ENCODE measurements at regions not wholly inside any gene's neighbourhood (a gene's known extent, or its start where the extent isn't known, plus 50 kb on each side); places are given as distances from the start of the nearest gene placed in this dataset.

- in situ Hi-C loops (cut with HindIII; ENCODE audit: low sequenced_read_pairs), result no loop called here
- DNase-seq (ENCODE audit: low read depth, low spot score), result no peak
- no peak overlapping the region for H3K4me3 ChIP-seq (ENCODE audit: low read depth, low read length)
- no peak for TF ChIP-seq CTCF (IDR thresholded peaks at IDR 0.05; ENCODE audit: low read depth, low read length)
These were observed 95.8 kb downstream of the BDNF start for GRCh38 chr11:27604416-27604815.

GRCh38 chr11:27603376-27603990, 96.8 kb downstream of the BDNF start:
- DNase-seq (ENCODE audit: low read depth, low spot score), result no peak
- TF ChIP-seq CTCF (IDR thresholded peaks at IDR 0.05; ENCODE audit: low read depth, low read length), result no peak
- no peak overlapping the region for H3K4me3 ChIP-seq (ENCODE audit: low read depth, low read length)
- in situ Hi-C loops (cut with HindIII; ENCODE audit: low sequenced_read_pairs), result no loop called here

- no peak for TF ChIP-seq CTCF (IDR thresholded peaks at IDR 0.05; ENCODE audit: low read depth, low read length)
- DNase-seq (ENCODE audit: low read depth, low spot score), result no peak
- in situ Hi-C loops (cut with HindIII; ENCODE audit: low sequenced_read_pairs), result no loop called here
- no peak overlapping the region for H3K4me3 ChIP-seq (ENCODE audit: low read depth, low read length)
These were observed 94.1 kb upstream of the LIN7C start for GRCh38 chr11:27600656-27601055.

GRCh38 chr11:27599217-27599616, 92.6 kb upstream of the LIN7C start:
- H3K4me3 ChIP-seq (ENCODE audit: low read depth, low read length), result no peak overlapping the region
- in situ Hi-C loops (cut with HindIII; ENCODE audit: low sequenced_read_pairs), result no loop called here
- DNase-seq (ENCODE audit: low read depth, low spot score), result no peak
- no peak for TF ChIP-seq CTCF (IDR thresholded peaks at IDR 0.05; ENCODE audit: low read depth, low read length)

GRCh38 chr11:27596802-27597201, 90.2 kb upstream of the LIN7C start:
- no peak for DNase-seq (ENCODE audit: low read depth, low spot score)
- no peak overlapping the region for H3K4me3 ChIP-seq (ENCODE audit: low read depth, low read length)
- in situ Hi-C loops (cut with HindIII; ENCODE audit: low sequenced_read_pairs), result no loop called here
- no peak for TF ChIP-seq CTCF (IDR thresholded peaks at IDR 0.05; ENCODE audit: low read depth, low read length)

GRCh38 chr11:27596388-27596787, 89.8 kb upstream of the LIN7C start:
- DNase-seq (ENCODE audit: low read depth, low spot score), result no peak
- H3K4me3 ChIP-seq (ENCODE audit: low read depth, low read length), result no peak overlapping the region
- no peak for TF ChIP-seq CTCF (IDR thresholded peaks at IDR 0.05; ENCODE audit: low read depth, low read length)
- in situ Hi-C loops (cut with HindIII; ENCODE audit: low sequenced_read_pairs), result no loop called here
